ENCODE measurements at regions not wholly inside any gene's neighbourhood (a gene's known extent, or its start where the extent isn't known, plus 50 kb on each side); places are given as distances from the start of the nearest gene placed in this dataset.

- DNase-seq (ENCODE audit: low read depth), result no peak
Measured at GRCh38 chr9:129506041-129506440, 114.9 kb downstream of the C9orf50 start.

GRCh38 chr9:129505270-129505902 is 115.5 kb downstream of the C9orf50 start:
- no peak for DNase-seq (ENCODE audit: low read depth)

GRCh38 chr9:129504404-129504803 is 116.5 kb downstream of the C9orf50 start:
- DNase-seq (ENCODE audit: low read depth), result no peak

DNA sequence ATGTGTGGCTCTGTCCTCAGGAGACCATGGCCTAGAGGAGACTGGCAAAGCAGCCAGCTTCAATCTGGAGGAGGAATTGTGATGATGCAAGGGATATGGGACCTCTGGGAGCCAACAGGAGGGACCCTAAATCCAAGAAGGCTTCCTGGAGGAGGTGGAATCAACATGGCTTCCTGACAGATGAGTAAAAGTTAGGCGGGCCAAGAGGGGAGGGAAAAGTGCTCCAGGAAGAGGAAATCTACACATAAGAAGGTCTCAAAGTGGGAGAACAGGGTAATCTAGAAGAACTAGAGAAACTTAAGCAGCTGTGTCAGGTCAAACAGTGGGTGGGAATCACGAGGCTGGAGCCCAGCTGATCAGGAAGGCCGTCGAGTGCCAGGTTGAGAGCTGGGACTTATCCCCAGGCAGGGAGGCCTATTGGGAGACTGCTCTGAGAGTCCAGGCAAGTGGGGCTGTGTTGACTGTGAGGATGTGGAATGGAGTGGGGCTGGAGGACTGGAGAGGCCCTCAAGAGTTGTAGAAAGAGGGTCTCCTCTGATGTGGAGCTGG is 119.1 kb downstream of the C9orf50 start:
- no peak for DNase-seq (ENCODE audit: low read depth)

DNA sequence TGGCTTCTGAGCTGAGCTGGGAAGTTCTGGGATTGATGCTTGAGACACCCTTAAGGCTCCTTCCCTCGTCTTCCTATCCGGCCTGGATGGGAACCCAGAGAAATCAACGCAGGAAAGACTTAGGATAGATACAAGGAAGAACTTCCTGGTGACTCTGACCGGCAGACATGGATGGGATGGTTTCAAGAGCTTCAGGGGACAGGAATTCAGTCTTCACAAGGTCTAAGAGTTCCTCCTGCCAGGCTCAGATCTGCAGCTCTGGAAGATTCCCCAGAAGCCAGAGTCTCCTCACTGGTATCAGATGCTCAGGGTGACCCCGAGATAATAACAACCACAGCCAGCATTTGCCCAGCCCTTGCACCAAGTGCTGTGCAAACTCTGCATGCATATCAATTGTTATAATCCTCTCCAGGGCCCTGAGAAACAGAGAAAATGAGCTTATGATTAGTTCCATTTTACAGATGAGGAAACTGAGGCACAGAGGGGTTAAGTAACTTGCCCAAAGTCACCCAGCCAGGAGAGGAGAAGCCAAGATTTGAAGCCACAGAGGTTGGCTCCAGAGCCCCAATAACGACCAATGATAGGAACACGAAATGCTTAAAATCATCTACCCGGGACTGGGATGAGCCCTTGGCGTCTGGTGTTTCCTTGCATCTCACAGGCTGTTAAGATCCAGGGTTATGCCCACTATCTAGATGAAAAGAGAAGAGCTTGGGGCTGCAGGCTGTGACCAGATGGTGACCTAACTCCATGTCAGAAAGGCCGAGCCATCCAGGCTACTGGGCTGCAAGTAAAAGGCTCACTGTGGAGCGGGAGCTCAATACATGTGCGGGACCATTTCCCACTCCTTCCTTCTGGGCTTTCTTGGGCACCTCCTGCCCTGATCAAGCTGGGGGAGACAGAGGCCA is 119.8 kb downstream of the C9orf50 start:
- no peak for DNase-seq (ENCODE audit: low read depth)

DNA sequence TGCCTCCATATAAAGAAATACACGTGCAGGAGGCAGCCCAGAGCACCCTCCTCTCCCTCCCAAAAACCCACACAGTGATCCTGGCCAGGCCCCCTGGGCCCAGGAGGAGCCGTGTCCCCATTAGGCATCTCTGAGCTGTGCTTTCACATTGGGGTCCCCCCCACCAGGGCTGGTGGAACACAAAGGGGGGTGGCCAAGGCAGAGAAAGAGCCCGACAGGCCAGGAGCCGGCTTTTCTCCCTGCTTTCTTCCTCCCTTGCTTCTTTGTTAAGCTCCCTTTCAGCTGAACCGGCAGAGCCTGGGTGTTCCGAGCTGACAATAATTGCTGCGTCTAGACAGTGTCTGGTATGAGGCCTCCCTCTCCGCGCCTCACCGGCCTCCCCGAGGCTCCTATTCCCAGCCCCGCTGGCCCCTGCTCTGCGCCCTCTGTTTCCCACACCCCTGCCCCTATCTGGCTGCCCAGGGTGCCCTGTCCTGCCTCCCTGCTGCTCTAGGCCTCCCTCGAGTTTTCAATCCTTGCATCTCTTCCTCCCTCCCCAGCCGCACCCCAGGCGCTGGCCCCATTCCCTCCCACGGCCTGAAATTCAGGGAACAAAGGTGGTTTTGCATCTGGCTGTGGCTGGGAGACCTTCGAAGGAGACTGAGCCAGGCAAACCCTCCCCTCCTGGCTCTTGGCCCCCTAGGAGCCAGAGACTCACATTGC is 120.6 kb downstream of the C9orf50 start:
- no peak for DNase-seq (ENCODE audit: low read depth)

GRCh38 chr9:129498451-129499384 is 122.2 kb downstream of the C9orf50 start:
- no peak for DNase-seq (ENCODE audit: low read depth)

- no peak for DNase-seq (ENCODE audit: low read depth)
Measured at GRCh38 chr9:129497813-129498450, 123.0 kb downstream of the C9orf50 start.

- no peak for DNase-seq (ENCODE audit: low read depth)
Measured at GRCh38 chr9:129497005-129497812, 123.7 kb downstream of the C9orf50 start.

DNA sequence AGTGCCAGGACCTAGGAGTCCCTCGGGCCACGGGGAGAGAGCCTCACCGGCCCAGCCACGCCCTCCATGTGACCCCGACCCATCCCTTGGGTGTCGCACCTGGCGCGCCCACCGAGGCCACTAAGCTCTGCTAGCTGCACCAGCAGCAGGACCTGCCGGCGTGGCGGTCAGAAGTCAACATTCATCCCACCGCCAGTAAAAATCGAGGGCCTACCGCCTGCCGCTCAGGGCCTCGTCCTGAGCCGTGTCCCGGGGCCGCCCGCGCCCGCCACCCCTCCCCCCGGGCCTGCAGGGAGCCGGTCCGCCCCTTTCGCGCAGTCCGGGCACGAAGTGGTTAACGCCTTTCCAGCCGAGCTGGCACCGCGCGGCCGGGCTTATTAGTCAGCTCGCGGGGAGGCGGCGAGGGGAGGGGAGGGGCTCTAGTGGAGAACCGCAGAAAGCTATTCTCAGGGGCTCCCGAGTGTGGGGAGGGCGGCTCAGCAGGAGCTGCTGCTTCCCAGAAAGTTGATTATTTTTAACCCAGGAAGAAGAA is 124.4 kb downstream of the C9orf50 start:
- peak; percentile 80 for DNase-seq (ENCODE audit: low read depth)

DNA sequence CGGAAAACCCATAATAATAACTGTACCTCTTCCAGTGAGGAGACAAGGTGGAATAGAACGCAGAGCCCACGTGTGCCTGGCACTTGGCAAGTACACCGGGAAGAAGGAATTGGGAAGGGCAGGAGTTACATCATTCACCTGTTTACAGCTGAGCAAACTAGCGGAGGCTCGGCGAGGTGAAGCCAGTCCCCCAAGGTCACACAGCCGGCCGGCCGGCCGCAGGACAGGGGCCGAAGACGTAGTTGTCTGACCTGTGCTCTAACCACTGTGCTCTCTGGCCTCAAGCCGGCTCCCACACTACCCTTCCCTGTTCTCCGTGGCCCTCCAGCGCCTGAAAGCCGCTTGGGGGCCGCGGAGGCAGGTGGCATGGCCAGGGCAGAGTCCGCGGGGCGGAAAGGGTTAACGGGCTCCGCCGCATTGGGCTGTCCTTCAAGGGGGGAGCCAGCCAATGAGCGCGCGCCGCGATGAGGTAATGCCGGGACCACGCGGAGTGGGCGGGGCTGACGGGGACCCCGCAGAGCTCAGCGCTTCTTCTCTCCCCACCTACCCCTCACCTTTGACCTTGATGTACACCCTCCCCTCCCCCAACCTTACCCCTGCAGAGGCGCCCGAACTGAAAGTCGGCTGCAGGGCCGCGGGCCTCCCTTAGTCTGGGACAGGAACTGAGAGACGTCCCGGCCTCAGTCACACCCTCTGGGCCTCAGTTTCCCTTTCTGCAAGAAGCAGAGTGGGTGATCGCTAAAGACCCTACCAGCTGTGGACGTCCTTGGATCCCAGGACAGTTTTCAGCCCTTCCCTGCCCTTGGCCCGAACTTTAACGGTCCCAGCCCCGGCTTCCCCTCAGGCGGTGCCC is 125.1 kb downstream of the C9orf50 start:
- peak; percentile 65 for DNase-seq (ENCODE audit: low read depth)

DNA sequence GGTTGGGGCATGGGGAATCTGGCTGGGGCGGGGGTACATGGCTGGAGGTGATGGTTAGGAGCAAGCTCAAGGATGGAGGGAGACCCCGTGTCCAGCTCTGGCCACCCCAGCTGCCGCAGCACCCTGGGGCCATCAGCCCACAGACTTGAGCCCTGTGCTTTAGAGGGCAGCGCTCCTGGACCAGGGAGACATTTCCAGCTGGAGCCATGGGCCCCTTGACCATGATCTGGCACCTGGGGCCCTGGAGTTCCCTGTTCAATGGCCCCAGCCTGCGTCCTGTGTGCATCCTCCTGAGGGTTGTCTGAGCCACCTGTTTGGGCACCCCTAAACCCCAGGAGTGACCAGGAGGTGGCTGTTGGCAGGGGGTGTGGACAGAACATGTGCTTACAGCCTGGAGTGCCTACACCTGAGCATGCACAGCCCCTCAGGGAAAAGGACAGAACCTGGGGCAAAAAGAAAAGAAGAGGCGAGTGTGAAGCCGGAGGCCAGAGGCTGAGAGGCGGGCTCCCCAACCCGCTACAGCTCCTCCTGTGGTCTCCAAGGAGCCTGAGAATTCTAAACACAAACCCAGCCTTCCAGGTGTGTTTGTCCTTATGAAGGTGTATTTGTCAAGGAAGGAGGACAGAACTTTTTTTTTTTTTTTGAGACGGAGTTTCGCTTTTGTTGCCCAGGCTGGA is 126.7 kb downstream of the C9orf50 start:
- DNase-seq (ENCODE audit: low read depth), result no peak

GRCh38 chr9:129493706-129494047 is 127.2 kb downstream of the C9orf50 start:
- DNase-seq (ENCODE audit: low read depth), result no peak

- DNase-seq (ENCODE audit: low read depth), result no peak
Measured at GRCh38 chr9:129493002-129493705, 127.7 kb downstream of the C9orf50 start.

DNA sequence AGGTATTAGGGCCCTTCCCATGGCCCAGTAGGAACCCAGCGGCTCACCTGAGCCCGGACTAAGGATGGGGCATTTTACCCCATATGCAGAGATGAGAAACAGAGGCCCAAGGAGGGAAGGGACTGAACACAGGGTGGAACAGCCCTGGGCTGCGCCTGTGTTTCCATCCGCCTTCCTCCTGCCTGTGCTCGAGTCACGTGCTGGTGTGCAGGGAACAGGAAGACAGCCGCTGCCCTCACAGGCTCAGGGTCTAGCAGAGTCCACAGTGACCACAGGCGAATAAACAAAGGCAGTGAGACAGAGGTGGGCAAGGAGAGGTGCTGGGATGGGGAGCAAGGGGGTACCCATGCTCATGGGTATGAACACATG is 129.4 kb downstream of the C9orf50 start:
- DNase-seq (ENCODE audit: low read depth), result no peak

DNA sequence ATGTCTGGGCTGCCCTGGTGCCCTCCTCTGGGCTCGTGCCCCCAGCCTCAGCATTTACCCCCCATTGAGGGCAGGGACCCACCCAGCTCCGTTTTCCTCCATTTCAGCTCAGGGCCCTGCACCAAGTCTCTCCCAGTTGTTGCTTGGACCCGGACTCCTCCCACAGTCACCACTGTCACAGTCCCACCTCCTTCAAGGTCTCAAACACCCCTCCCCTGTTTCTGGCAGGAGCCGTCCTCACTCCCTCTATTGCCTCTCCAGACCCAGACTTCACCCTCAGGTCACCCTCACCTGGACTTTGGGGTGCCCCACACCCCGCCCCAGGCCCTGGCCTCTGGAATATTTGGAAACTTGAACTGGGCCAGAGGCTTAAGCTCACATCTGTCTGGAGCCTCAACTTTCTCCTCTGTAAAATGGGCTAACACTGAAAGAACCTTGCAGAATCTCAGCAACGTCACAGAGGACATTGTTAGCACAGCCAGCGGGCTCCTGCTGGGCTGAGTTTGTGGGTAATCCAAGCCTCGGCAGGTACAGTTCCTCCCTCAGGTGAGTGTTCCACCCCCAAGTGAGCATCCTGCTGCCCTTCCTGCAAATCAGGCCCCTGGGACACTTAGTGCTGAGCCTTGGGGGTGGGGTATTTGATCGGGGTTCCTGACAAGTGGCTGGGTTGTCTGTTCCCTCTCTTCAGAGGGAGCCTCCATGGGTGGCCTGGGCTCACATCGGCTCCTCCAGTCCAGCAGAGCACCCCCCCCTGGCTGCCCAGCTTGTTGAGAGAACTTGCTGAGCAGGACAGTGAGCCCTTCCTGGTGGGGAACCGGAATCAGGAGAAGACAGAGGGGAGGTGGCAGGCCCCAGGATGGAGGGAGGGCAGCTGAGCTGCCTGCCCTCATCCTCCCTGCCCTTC is 130.1 kb downstream of the C9orf50 start:
- DNase-seq (ENCODE audit: low read depth), result no peak
